HG02759 (cell line): ENCODE measurements at regions not wholly inside any gene's neighbourhood (a gene's known extent, or its start where the extent isn't known, plus 50 kb on each side); places are given as distances from the start of the nearest gene placed in this dataset.

ENCODE experiments used
- ATAC-seq: cut with Tn5 transposase; IDR thresholded peaks from one replicate; pipeline ENCODE4 v1.9.1; 2021; ENCODE audit warnings: mild to moderate bottlenecking, moderate library complexity; ENCODE audit not compliant: unreplicated experiment

GRCh38 chr12:107223821-107224220 lies 130.5 kb upstream of the CRY1 start:
- no peak for ATAC-seq

- no peak for ATAC-seq
Measured at GRCh38 chr12:107225635-107226034, 132.3 kb upstream of the CRY1 start.

DNA sequence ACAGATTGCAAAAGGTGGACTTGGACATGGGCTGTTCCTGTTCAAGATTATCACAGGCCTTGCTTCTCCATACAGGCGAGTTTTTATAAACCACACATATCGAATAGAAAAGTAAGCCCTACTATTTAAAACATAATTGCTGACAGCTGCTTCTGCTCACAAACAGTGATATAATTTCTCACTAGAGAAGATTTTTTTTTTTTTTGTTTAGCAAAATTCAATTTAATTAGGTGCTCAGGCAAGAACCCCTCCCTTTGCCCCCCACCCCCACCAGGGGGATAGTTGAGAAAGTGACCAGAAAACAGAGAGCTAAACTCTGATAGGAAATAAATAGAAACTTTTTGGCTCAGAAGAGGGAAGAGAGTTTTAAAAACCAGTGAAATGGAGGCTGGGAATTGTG lies 132.8 kb upstream of the CRY1 start:
- no peak for ATAC-seq

- no peak for ATAC-seq
Measured at GRCh38 chr12:107228076-107228475, 134.7 kb upstream of the CRY1 start.

DNA sequence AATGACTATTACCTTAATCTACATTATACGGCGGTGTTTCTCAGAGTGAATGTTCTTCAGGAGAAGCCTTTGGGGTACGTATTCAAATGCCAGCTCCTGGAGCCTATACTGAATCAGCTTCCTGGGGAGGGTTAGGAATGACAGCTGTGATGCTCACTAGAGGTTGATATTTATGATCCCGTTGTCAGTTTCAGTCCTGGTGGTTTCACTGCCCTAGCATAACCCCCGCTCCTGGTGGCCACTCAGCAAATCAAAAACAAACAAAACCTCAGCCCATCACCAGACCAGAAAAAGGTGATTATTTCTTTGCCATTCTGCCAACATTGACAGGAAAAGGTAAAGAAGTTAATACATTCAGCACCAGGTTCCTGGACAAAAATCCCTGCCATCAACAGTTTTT lies 136.5 kb upstream of the CRY1 start:
- no peak for ATAC-seq

DNA sequence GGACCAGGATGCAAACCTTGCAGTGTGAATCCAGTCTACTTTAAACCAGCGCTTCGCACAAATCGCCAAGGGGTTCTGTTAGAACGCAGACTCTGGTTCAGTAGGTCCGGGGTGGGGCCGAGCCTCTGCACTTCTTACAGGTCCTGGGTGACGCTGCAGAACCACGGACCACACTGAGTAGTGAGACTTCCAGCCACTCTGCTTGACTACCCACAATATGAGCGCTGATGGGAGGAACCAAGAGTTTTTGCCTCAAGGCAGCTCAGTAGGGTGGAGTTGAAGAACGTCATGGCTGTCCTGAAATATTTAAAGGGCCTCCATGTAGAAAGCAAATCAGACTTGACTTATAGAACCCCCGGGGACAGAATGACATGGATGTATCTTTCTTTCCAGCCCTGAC lies 138.0 kb upstream of the CRY1 start:
- ATAC-seq: no peak

GRCh38 chr12:107233551-107233950 lies 140.2 kb upstream of the CRY1 start:
- no peak for ATAC-seq

GRCh38 chr12:107235600-107235999 lies 142.3 kb upstream of the CRY1 start:
- ATAC-seq: no peak

DNA sequence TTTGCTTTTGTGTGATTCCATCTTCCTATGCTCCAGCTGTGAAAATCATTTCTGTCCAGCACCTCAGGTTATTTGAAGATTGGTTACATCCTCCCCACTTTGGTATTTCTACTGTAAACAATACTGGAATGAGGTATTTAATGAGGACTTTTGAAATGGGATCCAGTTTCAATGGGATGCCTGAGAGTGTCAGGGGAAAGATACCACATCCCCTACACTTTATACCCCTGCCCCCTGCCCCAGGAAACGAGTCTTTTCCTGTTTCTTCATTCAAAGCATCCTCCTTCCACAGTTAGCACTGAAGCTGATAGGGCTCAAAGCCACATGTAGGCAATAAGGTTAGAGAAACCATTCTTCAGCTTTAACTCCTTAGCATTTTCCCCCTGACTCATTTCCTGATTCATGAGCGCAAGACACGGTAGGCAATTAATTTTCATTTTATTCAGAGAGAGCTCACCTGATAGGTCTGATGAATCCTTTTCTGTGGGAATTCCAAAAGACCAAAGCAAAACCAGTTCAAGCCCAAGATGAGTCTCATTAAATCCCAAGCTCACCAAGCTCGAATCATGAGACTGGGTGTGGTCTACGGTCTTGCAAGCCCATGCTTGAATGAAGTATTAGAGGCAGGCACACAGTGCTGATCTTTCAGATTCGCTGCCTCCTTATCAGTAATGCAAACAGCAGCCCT lies 143.6 kb upstream of the CRY1 start:
- no peak for ATAC-seq

DNA sequence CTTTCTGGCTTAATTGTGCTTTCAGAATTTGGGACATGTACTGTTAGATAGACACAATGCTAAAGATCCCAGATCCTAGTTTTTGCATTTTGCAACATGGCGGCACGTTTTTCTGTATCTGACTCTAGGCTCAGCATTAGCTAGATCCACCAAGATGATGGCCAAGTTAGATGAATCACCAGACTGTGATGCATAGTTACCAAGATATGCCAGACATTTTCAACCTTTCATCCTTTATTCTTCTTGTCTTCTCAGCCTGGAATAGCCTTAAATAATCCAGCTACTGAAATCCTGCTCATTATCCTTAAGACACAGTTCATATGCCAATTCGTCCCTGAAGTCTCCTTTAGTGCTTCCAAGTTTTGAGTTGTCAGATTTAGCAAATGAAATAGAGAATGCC lies 144.9 kb upstream of the CRY1 start:
- ATAC-seq: no peak

DNA sequence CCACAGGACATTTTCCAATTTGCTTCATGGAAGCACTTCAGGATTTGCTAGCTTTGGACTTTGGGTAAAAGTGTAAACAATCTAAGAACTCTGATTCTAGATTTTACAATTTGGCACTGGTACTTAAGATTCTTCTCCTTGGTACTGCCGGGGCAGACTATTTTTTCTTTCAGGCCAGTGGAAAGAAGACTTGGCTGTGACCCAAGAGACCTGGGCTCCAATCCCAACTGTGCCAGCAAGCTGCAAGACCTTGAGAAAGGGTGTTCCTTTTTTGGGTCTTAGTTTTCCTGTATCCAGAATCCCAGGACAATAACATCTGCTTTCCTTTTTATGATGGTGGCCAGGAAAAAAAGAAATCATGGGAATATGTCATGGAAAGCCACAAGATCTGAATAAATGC lies 148.1 kb upstream of the CRY1 start:
- ATAC-seq: no peak

DNA sequence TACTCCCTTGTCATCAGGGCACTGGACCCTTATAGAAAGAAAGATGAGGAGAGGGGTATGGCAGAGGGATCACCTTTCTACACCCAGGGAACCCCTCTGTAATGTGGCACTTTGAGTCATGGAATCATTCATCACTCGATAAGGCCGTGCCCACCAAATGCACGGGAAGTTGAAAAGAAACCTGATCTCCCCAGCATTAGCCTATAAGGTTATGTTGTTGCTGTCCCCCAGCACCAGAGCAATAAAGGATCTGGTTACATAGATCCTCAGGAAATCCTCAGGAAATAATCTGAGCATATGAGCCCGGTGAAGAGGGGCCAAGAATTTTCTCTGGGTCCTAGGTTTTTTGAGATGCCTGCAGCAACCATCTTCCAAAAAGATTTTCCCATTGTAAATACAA lies 148.8 kb upstream of the CRY1 start:
- ATAC-seq: no peak

DNA sequence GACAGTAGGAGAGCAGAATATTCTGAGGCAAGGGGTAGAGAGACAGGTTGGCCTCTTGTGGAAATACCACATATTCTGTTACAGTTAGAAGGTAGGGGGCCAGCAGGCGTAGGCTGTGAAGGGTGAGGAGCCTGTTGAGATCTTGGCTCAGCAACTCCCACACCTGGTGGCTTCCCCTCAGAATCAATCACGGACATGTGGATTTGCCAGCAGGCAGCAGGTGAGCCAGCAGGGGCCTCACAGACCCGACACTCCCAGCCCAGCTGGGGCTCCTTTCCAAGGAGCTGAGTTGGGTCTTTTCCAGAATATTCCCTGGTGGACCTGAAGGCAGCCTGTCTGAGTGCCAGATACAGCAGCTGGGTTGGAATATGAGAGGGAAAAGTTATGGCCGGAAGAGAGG lies 150.0 kb upstream of the CRY1 start:
- no peak for ATAC-seq

GRCh38 chr12:107244584-107244983 lies 151.2 kb upstream of the CRY1 start:
- no peak for ATAC-seq

- no peak for ATAC-seq
Measured at GRCh38 chr12:107247650-107248049, 154.3 kb upstream of the CRY1 start.

DNA sequence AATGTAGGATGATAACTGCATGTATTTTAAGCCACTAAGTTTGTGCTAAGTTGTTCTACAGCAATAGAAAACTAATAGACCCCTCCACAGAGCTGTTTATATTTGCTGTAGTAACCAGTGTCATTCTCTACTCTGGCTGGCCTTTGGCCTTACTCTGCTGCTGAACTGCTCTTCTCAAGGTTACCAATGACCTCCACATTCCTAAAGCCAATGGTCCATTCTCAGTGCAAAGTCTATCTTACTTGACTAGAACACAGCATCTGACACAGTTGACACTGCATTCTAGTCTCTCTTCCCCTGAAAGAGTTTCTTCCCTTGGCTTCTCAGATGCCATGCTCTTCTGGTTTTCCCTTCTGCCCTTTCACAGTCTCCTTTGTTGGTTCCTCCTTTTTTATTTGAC lies 154.8 kb upstream of the CRY1 start:
- no peak for ATAC-seq

- ATAC-seq: no peak
Measured at GRCh38 chr12:107251288-107251687, 157.9 kb upstream of the CRY1 start.

GRCh38 chr12:107253361-107253760 lies 160.0 kb upstream of the CRY1 start:
- ATAC-seq: no peak

GRCh38 chr12:107254258-107254856 lies 161.0 kb upstream of the CRY1 start:
- no peak for ATAC-seq

DNA sequence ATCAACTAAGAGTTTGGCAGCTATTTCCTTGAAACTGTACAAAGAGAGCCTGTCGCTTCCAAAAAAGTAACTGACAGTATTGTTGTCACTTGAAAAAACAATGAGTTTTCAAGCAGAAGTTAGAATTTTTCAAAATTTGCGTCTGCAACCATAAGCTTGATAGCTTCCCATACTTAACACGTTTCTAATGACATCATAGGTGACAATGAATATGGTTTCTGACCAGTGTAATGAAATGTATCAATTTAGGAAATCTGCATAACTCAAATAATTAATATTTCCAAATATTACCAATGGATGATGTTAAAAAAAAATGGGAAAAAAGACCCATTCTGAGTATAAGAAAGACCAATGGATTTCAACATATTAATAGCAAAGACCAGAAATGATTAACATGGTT lies 165.4 kb upstream of the CRY1 start:
- no peak for ATAC-seq

DNA sequence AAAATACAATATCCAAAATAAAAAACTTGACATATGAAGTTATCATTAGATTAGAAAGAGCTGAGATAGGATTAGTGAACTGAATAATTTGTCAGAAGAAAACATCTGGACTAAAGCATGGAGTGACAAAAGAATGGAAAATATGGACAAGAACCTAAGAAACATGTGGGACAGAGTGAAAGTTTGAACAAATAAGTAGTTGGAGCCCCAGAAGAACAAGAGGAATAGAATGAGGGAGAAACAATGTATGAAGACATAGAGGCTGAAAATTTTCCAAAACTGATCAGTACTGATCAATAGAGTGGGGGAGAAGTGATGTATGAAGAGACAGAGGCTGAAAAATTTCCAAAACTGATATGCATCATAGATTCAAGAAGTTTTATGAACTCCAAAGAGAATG lies 170.6 kb upstream of the CRY1 start:
- no peak for ATAC-seq

- ATAC-seq: no peak
Measured at GRCh38 chr12:107264667-107265066, 171.3 kb upstream of the CRY1 start.

- no peak for ATAC-seq
Measured at GRCh38 chr12:107267604-107268003, 174.3 kb upstream of the CRY1 start.
